NCI-H146 (cell line): ENCODE measurements at regions not wholly inside any gene's neighbourhood (a gene's known extent, or its start where the extent isn't known, plus 50 kb on each side); places are given as distances from the start of the nearest gene placed in this dataset.
"Not testable (repeated sequence)": the region's sequence is repeated elsewhere in the genome, so short reads cannot be mapped to it uniquely, and the experiment has no call there.

Experiments used
- DNase-seq: peaks from one replicate; lab custom pipeline; 2025; lab: John Stamatoyannopoulos, UW

GRCh38 chr6:10180138-10181074 lies 234.5 kb downstream of the TFAP2A start:
- DNase-seq, result peak; percentile 88

GRCh38 chr6:10177704-10178103 lies 237.2 kb downstream of the TFAP2A start:
- DNase-seq, result no peak

- DNase-seq, result no peak
Observed at GRCh38 chr6:10175362-10175761, 239.5 kb downstream of the TFAP2A start.

GRCh38 chr6:10174761-10175160 lies 240.1 kb downstream of the TFAP2A start:
- no peak for DNase-seq

DNA sequence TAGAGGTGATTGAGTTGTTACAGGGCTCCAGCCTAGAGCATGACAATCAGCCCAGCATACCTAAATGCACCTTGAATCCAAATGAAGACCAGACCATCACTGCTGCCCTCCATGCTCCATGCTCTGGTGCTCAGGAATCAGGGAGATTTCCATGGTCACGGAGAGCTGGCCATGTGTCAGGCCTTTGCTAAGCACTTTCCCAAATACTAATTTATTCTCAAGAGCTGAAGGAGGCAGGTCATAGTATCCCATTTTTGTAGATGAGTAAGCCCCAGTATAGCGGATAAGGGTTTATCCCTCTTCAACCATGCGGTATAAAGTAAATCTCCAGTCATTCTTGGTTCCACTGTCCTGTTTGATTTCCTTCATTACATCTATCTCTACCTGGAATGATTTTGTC lies 240.8 kb downstream of the TFAP2A start:
- DNase-seq, result no peak

- not testable (repeated sequence) for DNase-seq
Observed at GRCh38 chr6:10171706-10172105, 243.2 kb downstream of the TFAP2A start.

DNA sequence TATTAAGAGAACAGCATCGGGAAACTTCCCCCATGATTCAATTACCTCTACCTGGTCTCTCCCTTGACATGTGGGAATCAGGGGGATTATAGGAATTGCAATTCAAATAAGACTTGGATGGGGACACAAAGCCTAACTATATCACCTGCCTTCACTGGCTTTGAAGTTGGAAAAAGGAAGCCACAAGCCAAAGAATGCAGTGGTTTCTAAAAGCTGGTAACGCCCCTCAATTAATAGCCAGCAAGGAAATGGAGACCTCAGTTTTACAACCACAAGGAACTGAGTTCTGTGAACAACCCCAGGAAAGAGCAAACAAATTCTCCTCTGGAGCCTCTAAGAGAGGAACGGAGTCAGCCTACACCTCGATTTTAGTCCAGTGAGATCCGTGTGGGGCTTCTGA lies 244.1 kb downstream of the TFAP2A start:
- no peak for DNase-seq

DNA sequence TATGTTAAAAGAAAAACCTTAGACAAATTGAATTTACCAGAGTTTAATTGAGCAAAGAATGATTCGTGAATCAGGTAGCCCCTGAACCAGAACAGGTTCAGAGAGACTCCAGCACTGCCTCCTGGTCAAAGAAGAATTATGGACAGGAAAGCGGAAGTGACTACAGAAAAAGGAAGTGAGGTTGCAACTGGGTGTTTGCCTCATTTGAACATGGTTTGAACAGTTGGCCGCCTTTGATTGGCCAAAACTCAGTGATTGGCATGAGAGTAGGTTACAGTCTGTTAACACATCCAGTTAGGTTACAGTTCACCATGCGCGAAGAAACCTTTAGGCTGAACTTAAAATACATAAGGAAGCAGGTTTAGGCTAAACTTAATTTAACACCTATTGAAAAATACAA lies 248.8 kb downstream of the TFAP2A start:
- DNase-seq, result no peak

- peak; percentile 52 for DNase-seq
Observed at GRCh38 chr6:10163203-10163962, 251.5 kb downstream of the TFAP2A start.

DNA sequence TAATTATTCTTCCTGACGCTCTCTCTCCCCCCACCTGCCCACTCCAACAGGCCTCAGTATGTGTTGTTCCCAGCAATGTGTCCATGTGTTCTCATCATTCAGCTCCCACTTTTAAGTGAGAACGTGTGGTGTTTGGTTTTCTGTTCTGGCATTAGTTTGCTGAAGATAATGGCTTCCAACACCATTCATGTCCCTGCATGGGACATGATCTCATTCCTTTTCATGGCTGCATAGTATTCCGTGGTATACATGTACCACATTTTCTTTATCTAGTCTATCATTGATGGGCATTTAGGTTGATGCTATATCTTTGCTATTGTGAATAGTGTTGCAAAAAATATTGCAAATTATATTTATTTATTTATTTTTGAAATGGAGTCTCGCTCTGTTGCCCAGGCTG lies 258.0 kb downstream of the TFAP2A start:
- no peak for DNase-seq

GRCh38 chr6:10154251-10154650 lies 260.6 kb downstream of the TFAP2A start:
- no peak for DNase-seq

DNA sequence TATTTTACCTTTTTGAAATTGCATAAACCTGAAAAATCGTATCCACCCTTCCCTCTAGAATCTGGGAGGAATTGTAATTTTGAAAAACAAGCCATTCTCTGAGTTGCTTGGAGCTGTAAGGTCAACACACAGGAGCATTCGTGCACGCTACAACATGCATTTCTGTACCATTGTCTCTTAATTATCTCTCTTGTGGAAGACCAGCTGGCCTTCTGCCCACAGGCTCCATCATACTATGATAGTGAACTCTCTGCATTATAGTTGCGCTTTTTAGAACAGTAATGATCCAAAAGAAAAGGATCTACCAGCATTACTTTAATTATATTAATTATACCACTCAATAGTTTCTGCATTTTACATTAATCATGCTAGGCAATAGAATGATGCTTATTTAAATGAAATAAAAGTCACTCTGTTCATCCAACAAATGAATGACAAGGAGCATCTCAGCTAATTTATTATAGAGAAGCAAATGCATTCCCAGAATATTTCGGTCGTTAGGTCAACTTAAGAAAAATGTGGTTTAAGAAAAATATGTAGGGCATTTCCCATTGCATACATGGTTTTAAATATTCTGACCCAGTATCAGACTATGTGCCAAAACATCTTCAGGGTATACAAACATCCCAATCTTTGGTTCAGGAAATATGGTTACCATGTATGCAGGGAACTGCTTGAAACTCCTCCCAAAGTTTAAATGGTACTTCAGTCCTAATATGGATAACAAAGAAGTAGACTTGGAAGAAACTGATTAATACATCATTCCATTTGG lies 263.5 kb downstream of the TFAP2A start:
- peak; percentile 74 for DNase-seq

DNA sequence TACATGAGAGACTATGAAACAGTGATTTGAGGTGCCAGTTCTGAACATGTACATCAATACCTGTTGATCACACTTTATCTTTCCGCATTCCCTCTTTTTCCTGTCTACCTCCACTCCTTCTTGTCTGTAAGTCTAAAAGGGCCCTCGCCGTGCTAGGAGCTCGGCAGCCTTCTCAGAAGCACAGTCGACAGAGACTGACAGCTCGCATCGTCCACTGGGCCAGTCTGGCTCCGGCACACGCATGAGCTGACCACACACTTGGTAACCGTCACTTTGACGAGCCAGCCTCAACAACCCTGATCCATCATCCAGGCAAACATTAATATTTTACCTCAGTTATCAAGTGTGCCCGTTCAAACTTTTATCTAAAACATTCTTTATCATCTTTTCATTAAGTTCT lies 265.3 kb downstream of the TFAP2A start:
- no peak for DNase-seq

GRCh38 chr6:10146715-10147451 lies 268.0 kb downstream of the TFAP2A start:
- DNase-seq, result peak; percentile 17

DNA sequence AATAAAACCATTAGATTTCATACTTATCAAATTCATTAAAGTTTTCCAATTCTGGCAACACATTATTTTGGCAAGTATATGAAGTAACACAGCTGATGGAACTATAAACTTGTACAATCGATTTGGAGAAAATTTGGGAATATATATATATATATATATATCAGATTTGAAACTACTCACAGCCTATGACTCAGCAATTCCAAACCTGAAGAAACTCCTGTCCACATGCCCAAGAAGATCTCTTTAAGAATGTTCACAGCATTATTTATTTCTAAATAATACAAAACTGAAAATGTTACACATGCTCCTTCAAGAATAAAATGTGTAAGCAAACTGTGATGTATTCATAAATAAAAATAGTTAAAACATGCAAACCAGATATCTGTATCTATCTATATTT lies 270.1 kb downstream of the TFAP2A start:
- no peak for DNase-seq

GRCh38 chr6:10141746-10142443 lies 273.0 kb downstream of the TFAP2A start:
- no peak for DNase-seq

DNA sequence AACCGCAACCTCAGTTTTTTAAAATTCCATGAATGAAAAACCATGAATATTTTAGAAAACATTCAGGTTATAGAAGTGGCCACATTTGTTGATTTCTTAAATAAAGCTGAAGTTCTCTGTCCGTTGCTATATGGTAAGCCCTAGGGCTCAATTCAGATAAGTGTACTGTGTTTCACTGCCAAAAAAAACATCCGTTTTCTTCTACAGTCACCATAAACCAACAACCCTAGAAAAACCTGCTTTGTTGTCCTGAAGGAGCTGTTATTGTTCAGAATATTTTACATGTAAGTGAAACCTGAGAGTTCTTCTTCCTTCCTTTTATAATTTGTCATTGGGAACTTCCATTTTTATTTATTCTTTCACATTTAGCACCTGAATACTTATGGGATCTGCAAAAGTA lies 274.1 kb downstream of the TFAP2A start:
- peak; percentile 21 for DNase-seq

DNA sequence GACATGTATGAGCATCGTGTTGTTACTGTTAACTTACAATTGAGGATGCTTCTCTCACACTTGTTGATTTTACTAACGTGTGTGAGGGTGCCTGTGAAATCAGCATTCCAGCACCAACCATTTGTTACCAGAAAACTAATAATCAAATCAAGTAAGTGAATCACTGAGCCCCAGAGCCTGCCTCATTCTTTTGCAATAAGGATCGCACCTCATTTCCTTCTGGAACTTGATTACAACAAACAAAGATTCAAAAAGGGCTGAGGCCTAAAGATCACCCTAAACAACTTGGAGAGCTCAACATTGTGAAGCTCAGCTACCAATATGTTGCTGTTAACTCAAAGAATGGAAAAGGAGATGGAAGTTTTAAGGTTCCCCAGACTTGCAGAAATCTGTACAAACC lies 274.7 kb downstream of the TFAP2A start:
- no peak for DNase-seq

- DNase-seq, result no peak
Observed at GRCh38 chr6:10138917-10139316, 276.0 kb downstream of the TFAP2A start.

- DNase-seq, result no peak
Observed at GRCh38 chr6:10136636-10137035, 278.2 kb downstream of the TFAP2A start.

GRCh38 chr6:10134185-10134584 lies 280.7 kb downstream of the TFAP2A start:
- DNase-seq, result not testable (repeated sequence)
